GM18505 (cell line): ENCODE measurements at regions not wholly inside any gene's neighbourhood (a gene's known extent, or its start where the extent isn't known, plus 50 kb on each side); places are given as distances from the start of the nearest gene placed in this dataset.
"Not testable (repeated sequence)": the region's sequence is repeated elsewhere in the genome, so short reads cannot be mapped to it uniquely, and the experiment has no call there.

Experiments
- ATAC-seq: cut with Tn5 transposase; IDR thresholded peaks from one replicate; pipeline ENCODE4 v1.9.1; 2021; ENCODE audit not compliant: unreplicated experiment
- POLR2A ChIP-seq: IDR thresholded peaks from 4 replicates; pipeline ENCODE4 v1.6.1; 2011; ENCODE audit warnings: borderline replicate concordance; ENCODE audit not compliant: insufficient read depth, insufficient read length; ENCODE audit errors: extremely low read depth

- no peak for ATAC-seq
- TF ChIP-seq POLR2A, result no peak
Measured at GRCh38 chr2:83016343-83017110, 1442.6 kb downstream of the SUCLG1 start.

GRCh38 chr2:83015900-83016299 lies 1443.2 kb downstream of the SUCLG1 start:
- no peak for TF ChIP-seq POLR2A
- no peak for ATAC-seq

GRCh38 chr2:83015035-83015715 lies 1443.9 kb downstream of the SUCLG1 start:
- ATAC-seq, result no peak
- no peak for TF ChIP-seq POLR2A

- TF ChIP-seq POLR2A, result no peak
- no peak for ATAC-seq
Measured at GRCh38 chr2:83014462-83014861, 1444.6 kb downstream of the SUCLG1 start.

GRCh38 chr2:83006961-83007360 lies 1452.1 kb downstream of the SUCLG1 start:
- no peak for TF ChIP-seq POLR2A
- ATAC-seq, result no peak

GRCh38 chr2:83003555-83003954 lies 1455.5 kb downstream of the SUCLG1 start:
- TF ChIP-seq POLR2A, result no peak
- no peak for ATAC-seq

- no peak for ATAC-seq
- no peak for TF ChIP-seq POLR2A
Measured at GRCh38 chr2:83002706-83003105, 1456.4 kb downstream of the SUCLG1 start.

GRCh38 chr2:82998781-82999180 lies 1460.3 kb downstream of the SUCLG1 start:
- no peak for TF ChIP-seq POLR2A
- ATAC-seq, result no peak

GRCh38 chr2:82996217-82996616 lies 1462.9 kb downstream of the SUCLG1 start:
- ATAC-seq, result no peak
- TF ChIP-seq POLR2A, result no peak

- no peak for TF ChIP-seq POLR2A
- no peak for ATAC-seq
Measured at GRCh38 chr2:82994151-82994550, 1464.9 kb downstream of the SUCLG1 start.

GRCh38 chr2:82993609-82994008 lies 1465.5 kb downstream of the SUCLG1 start:
- TF ChIP-seq POLR2A, result no peak
- no peak for ATAC-seq

- no peak for TF ChIP-seq POLR2A
- ATAC-seq, result no peak
Measured at GRCh38 chr2:82992968-82993367, 1466.1 kb downstream of the SUCLG1 start.

- ATAC-seq, result not testable (repeated sequence)
Measured at GRCh38 chr2:82987706-82988105, 1471.4 kb downstream of the SUCLG1 start.

GRCh38 chr2:82986899-82987298 lies 1472.2 kb downstream of the SUCLG1 start:
- TF ChIP-seq POLR2A, result no peak
- no peak for ATAC-seq
